ENCODE measurements at regions not wholly inside any gene's neighbourhood (a gene's known extent, or its start where the extent isn't known, plus 50 kb on each side); places are given as distances from the start of the nearest gene placed in this dataset.

GRCh38 chr14:86796221-86797074 lies 1196.5 kb downstream of the GALC start:
- H3K27ac ChIP-seq (ENCODE audit: low read length): no peak overlapping the region
- H3K4me2 ChIP-seq (ENCODE audit: low read length): no peak overlapping the region
- H4K20me1 ChIP-seq (ENCODE audit: insufficient read depth): no peaks in the 10 kb centered on the region
- H3K4me3 ChIP-seq (ENCODE audit: low read length): no peak overlapping the region
- H3K9me3 ChIP-seq (ENCODE audit: low read length): no peaks in the 10 kb centered on the region
- TF ChIP-seq MXI1 (conservative IDR thresholded peaks at IDR 0.05; ENCODE audit: poor library complexity, severe bottlenecking) (no peak), REST (IDR thresholded peaks at IDR 0.05; ENCODE audit: borderline replicate concordance) (no peak)
- H3K9ac ChIP-seq (ENCODE audit: low read length): no peak overlapping the region
- H3K36me3 ChIP-seq (ENCODE audit: insufficient read depth, low read length): no peaks in the 10 kb centered on the region
- H3K27me3 ChIP-seq (ENCODE audit: insufficient read depth, low read depth, low read length): no peaks in the 10 kb centered on the region
- H2AFZ ChIP-seq (ENCODE audit: low read depth, low read length): no peak overlapping the region
- H3K9me2 ChIP-seq (ENCODE audit: insufficient read depth, low read length): no peaks in the 10 kb centered on the region
- no peaks in the 10 kb centered on the region for H3K79me2 ChIP-seq (replicated peaks; ENCODE audit: insufficient read depth, low read length)
- no peaks in the 10 kb centered on the region for H3F3A ChIP-seq (ENCODE audit: insufficient read depth, low read length, poor library complexity, severe bottlenecking)

GRCh38 chr14:86794689-86795088 lies 1198.3 kb downstream of the GALC start:
- Histone ChIP-seq H3K4me3 (ENCODE audit: low read length) (no peak overlapping the region), H4K20me1 (ENCODE audit: insufficient read depth) (no peaks in the 10 kb centered on the region), H3K9me2 (ENCODE audit: insufficient read depth, low read length) (no peaks in the 10 kb centered on the region), H3K36me3 (ENCODE audit: insufficient read depth, low read length) (no peaks in the 10 kb centered on the region), H3K79me2 (replicated peaks; ENCODE audit: insufficient read depth, low read length) (no peaks in the 10 kb centered on the region), H3K9me3 (ENCODE audit: low read length) (no peaks in the 10 kb centered on the region), H3F3A (ENCODE audit: insufficient read depth, low read length, poor library complexity, severe bottlenecking) (no peaks in the 10 kb centered on the region), H2AFZ (ENCODE audit: low read depth, low read length) (no peak overlapping the region), H3K9ac (ENCODE audit: low read length) (no peak overlapping the region), H3K4me2 (ENCODE audit: low read length) (no peak overlapping the region), H3K27ac (ENCODE audit: low read length) (no peak overlapping the region), H3K27me3 (ENCODE audit: insufficient read depth, low read depth, low read length) (no peaks in the 10 kb centered on the region)
- TF ChIP-seq EZH2 (IDR thresholded peaks at IDR 0.05; ENCODE audit: borderline replicate concordance, insufficient read depth, low read length, poor library complexity, severe bottlenecking) (no peak), POLR2AphosphoS5 (IDR thresholded peaks at IDR 0.05) (no peak), RAD21 (conservative IDR thresholded peaks at IDR 0.05) (no peak), MXI1 (conservative IDR thresholded peaks at IDR 0.05; ENCODE audit: poor library complexity, severe bottlenecking) (no peak), REST (IDR thresholded peaks at IDR 0.05; ENCODE audit: borderline replicate concordance) (no peak), SMC3 (conservative IDR thresholded peaks at IDR 0.05; ENCODE audit: poor library complexity) (no peak), CTCF (IDR thresholded peaks at IDR 0.05; ENCODE audit: poor library complexity, severe bottlenecking) (no peak), TAF1 (IDR thresholded peaks at IDR 0.05; ENCODE audit: low read depth) (no peak), EP300 (conservative IDR thresholded peaks at IDR 0.05; ENCODE audit: poor library complexity, severe bottlenecking) (no peak)
